DMS 273 treated with DMSO at 0.1 percent for 48 hours (cell line): ENCODE measurements at regions not wholly inside any gene's neighbourhood (a gene's known extent, or its start where the extent isn't known, plus 50 kb on each side); places are given as distances from the start of the nearest gene placed in this dataset.

Experiments used
- DNase-seq: peaks from one replicate; lab custom pipeline; 2025; lab: John Stamatoyannopoulos, UW

- no peak for DNase-seq
Measured at GRCh38 chr16:65543781-65544740, 422.2 kb upstream of the CDH11 start.

- DNase-seq = no peak
Measured at GRCh38 chr16:65541646-65542045, 419.8 kb upstream of the CDH11 start.

GRCh38 chr16:65540901-65541300 lies 419.0 kb upstream of the CDH11 start:
- DNase-seq = no peak

- DNase-seq = no peak
Measured at GRCh38 chr16:65538976-65539375, 417.1 kb upstream of the CDH11 start.

- DNase-seq = no peak
Measured at GRCh38 chr16:65537336-65537735, 415.5 kb upstream of the CDH11 start.

GRCh38 chr16:65534121-65534528 lies 412.3 kb upstream of the CDH11 start:
- DNase-seq = no peak

GRCh38 chr16:65532846-65533245 lies 411.0 kb upstream of the CDH11 start:
- no peak for DNase-seq

- DNase-seq = no peak
Measured at GRCh38 chr16:65532258-65532657, 410.4 kb upstream of the CDH11 start.

- no peak for DNase-seq
Measured at GRCh38 chr16:65531475-65531874, 409.6 kb upstream of the CDH11 start.

GRCh38 chr16:65525707-65526106 lies 403.8 kb upstream of the CDH11 start:
- DNase-seq = no peak

GRCh38 chr16:65524997-65525396 lies 403.1 kb upstream of the CDH11 start:
- no peak for DNase-seq

- DNase-seq = no peak
Measured at GRCh38 chr16:65524231-65524630, 402.4 kb upstream of the CDH11 start.

GRCh38 chr16:65523283-65523944 lies 401.6 kb upstream of the CDH11 start:
- no peak for DNase-seq

GRCh38 chr16:65522412-65522811 lies 400.5 kb upstream of the CDH11 start:
- DNase-seq = no peak

- no peak for DNase-seq
Measured at GRCh38 chr16:65521633-65522328, 399.9 kb upstream of the CDH11 start.

GRCh38 chr16:65519402-65519801 lies 397.5 kb upstream of the CDH11 start:
- DNase-seq = no peak

- no peak for DNase-seq
Measured at GRCh38 chr16:65515193-65515592, 393.3 kb upstream of the CDH11 start.

- no peak for DNase-seq
Measured at GRCh38 chr16:65510850-65511249, 389.0 kb upstream of the CDH11 start.

GRCh38 chr16:65510241-65510640 lies 388.4 kb upstream of the CDH11 start:
- DNase-seq = no peak

- no peak for DNase-seq
Measured at GRCh38 chr16:65509172-65509571, 387.3 kb upstream of the CDH11 start.

- no peak for DNase-seq
Measured at GRCh38 chr16:65500919-65501318, 379.1 kb upstream of the CDH11 start.

- DNase-seq = no peak
Measured at GRCh38 chr16:65500007-65500406, 378.1 kb upstream of the CDH11 start.

- DNase-seq = no peak
Measured at GRCh38 chr16:65499566-65499965, 377.7 kb upstream of the CDH11 start.
